NAMALWA (cell line): ENCODE measurements at regions not wholly inside any gene's neighbourhood (a gene's known extent, or its start where the extent isn't known, plus 50 kb on each side); places are given as distances from the start of the nearest gene placed in this dataset.
"Not testable (repeated sequence)": the region's sequence is repeated elsewhere in the genome, so short reads cannot be mapped to it uniquely, and the experiment has no call there.

Experiments
- DNase-seq: peaks from one replicate; pipeline ENCODE4 v3.0.0-alpha.2; 2015; ENCODE audit warnings: low spot score

DNA sequence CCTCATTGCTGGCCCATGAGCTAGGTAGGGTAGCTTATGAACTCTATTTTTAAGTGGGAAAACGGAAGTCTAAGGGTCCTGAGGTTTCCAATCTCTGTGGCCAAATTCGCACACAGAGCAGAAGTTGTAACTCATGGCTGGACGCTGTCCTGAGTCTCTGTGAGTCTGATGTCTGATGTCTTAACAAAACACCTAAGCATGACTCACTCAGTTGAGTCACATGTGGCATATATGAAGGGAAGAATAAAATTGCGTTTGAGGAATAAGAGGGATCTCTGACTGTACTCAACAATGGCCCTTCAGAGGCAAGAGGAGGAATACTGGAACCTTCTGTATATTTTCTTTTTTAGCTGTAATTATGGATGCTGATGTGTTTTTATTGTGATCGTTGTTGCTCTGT is 569.7 kb downstream of the RIT2 start:
- no peak for DNase-seq

DNA sequence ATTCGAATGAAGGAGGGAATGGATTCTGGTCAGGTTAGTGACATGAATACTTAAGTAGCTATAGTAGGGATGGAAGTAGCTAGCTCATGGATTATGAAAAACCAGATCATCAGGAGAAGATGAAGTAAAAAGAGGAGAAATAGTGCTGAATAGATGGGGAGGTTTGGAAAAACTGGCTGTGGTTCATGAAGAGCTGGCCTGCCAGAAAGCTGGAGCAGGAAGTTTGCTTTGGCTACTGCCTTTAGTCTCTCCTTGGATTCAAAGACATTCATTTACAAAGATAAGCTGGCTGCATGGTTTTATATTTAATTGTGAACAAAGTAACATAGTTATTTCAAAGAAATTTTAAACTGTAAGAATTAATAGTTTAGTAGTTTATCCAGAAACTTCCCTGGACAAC is 567.0 kb downstream of the RIT2 start:
- no peak for DNase-seq

DNA sequence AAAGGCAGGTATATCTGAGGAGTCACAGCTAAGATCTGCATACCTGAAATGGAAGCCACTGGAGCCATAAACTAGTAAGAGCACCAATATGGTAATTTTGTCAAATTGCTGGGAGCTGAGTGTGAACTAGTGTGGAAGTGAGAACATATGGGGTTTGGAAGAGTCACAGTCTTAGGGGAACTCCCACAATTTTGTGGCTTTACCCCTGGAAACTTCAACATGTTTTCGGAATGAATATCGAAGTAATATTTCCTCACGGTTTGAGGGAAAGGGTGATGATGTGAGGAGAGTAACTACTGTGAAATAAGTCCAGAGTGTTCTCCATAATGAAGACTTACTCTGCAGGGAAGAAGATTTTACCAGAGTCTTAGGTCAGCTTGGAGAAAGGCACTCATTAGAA is 565.9 kb downstream of the RIT2 start:
- no peak for DNase-seq

DNA sequence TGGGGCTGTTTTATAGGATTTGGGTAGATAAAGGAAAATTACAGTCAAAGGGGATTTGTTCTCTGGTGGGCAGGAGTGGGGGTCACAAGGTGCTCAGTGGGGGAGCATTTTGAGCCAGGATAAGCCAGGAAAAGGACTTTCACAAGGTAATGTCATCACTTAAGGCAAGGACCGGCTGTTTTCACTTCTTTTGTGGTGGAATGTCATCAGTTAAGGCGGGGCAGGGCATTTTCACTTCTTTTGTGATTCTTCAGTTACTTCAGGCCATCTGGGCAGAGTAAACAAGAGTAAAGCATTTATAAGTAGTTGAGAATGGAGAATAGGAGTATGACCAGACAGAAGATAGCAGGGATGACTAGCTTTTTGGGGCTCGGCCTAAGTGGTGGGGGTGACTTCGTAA is 562.9 kb downstream of the RIT2 start:
- DNase-seq, result not testable (repeated sequence)

DNA sequence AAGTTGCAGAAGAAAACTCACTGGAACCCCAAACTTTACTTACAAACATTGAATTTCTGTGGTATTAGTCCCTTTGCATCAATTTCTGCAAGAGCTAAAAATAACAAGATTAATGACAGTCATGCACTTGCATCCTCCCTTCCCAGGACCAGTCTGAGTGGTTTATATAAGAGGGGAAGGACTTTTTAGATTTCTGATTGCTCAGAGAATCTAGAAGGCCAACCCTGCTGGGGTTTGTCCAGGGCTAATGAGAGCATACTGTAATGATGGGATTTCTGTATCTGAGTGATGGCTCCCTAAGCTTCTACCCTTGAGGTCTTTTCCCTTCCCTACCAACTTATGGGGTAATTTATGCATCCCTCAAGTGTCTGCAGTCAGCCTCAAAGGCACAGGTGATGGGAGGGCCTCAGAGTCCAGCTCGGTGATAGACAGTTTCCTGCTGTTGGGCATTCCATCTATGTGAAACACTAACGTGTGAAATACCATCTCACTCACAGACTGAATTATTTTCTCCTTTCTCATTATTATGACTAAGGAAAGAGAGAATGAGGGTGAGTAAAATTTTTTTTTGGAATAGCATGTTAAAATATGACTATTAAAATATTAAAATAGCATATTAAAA is 556.3 kb downstream of the RIT2 start:
- DNase-seq, result no peak

DNA sequence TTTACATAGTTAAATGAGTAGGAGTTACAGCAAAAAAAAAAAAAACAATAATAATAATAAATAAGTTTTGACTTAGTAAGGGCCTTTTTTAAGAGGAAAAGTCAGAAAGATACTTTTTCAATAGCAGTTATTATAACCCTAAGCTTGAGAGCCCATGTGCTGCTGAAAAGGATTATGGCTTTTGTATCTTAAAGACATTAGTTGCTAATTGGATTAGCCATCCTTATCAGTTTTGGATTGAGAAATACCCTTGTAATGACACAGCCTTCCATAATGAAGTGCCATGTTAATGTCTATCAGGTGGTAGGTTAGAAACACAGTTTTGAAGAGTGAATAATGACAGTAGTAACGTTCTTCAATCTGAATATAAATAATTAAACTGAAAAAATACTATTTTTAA is 554.0 kb downstream of the RIT2 start:
- no peak for DNase-seq

DNA sequence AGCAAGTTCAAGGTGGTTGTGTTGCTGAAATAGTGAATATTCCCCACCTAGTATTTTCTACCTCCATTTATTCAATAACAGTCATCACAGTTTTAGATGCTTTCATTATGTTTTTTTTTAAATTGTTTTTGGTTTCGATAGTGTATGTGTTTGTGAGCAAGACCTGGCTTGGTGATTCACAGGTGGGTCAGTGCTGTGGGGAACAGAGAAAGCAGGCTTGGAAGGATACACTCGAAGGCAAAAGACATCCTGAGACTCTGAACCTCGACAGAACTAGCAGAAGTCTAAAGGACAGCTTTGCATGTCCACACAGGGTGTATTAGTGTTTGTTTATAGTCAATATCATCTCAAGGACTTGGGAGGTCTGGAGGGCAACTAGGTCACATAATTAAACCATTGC is 551.5 kb downstream of the RIT2 start:
- no peak for DNase-seq

DNA sequence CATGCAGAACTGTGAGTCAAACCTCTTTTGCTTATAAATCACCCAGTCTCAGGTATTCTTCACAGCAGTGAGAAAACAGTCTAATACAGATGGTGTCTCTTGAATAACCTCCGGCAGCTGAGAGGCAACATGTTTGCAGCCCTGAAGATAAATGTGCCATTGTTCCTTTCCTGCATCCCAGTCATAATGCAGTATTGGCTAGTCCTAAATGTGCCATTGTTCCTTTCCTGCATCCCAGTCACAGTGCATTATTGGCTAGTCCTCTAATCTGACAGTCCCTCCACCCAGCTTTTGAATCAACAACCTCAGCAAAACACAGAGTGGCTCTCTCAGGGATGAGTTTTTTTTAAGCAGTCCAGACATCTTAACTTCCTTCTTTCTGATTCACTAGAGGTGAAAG is 550.7 kb downstream of the RIT2 start:
- no peak for DNase-seq

DNA sequence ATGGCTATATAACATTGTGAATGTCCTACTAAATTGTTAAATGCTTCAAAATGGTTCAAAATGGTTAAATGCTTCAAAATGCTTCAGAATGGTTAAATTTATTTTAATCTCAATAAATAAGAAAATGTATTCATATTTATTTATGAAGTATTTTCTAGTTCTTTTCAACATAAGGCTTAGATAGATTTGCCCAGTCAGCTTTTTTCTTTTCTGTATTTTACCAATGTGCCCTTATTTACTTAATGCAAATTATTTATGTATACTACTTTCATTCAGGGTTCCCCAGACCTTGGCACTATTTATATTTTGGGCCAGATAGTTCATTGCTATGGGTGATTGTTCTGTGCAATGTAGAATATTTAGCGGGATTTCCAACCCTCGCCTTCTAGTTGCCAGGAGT is 546.7 kb downstream of the RIT2 start:
- DNase-seq, result no peak

DNA sequence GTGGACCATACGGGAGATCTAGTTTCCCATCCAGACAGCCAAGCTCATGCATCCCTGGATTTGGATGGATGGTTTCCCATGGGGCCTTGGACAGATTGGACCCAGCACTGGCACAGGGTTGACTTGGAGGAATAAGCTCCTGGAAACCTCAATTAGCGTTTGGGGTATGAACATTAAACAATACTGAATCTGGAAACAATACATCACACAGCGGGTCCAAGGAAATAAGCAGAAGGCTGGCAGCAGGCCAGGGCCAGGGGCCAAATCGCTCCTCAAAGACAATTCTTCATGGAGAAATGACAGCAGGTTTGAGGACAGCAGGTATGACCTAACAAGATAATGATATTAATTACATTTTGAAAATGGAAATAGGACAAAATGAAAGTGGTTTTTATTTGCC is 540.6 kb downstream of the RIT2 start:
- no peak for DNase-seq

DNA sequence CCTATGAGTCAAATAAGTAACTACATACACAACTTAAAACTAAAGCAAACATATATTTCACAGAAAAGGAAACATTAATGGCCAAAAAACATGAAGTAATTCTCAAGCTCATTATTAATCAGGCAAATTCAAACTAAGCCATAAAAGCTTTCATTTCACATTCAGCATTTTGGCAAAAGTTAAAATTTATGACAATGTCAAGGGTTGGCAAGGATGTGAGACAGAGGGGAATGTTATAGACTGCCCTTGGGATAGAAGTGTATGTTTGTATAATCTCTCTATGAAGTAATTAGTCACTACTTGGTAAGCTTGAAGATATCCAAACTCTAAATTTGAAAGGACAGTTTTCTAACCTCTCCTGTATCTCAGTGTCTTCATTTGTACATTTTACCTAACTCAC is 539.4 kb downstream of the RIT2 start:
- DNase-seq, result no peak

DNA sequence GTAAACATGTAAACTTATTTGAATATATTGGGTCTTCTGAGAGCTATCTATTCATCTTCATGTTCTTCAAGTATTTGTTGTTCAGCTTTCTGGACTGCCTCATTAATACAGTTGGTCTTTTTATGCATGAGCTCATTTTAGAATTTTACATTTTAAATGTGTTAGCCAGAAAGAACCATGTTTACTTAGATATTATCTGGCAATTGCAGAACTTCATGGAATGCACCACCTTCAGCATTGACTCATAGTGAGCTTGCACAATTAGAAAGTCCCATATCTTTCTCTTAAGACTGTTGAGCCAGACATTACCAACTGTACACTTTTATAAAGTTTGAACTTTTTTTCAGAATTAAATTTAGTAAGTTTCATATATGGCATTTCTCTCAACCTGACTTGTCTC is 536.7 kb downstream of the RIT2 start:
- DNase-seq, result no peak

DNA sequence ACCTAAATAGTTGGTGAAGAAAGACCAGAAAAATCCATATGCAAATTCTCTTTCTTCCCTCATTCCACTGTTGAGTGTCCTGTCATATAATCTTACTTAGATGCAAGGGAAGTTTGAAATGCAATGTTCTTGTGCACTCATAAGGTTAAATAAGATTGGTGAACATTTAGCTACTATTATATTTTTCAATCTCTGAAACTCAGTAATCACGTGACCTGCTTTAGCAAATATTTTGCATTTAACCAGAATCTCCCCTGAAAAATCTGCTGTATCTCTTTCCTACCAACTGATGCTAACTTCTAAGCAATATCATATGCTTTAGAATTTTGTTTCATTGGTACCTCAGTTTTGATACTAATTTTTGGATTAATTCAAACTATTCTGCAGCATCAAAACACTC is 533.2 kb downstream of the RIT2 start:
- DNase-seq, result no peak

DNA sequence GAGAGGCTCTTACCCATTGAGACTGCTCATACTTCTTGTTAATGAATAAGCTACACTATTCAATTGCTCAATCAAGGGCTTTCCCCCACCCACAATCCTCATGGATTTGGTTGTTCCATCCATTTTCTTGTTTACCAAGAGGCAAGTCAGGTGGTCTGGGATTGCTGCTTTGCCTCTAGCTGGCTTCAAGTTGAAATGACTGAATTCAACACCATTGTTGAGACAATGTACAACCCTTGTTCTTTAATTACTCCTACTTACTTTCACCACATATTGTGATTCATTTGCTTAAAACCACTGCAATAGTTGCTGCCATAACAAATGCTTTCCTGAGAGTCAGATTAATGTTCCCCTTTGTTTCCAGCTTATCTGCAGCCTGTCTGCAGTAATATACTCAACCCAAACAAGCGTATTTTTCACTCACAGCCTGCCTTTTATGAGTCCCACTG is 532.2 kb downstream of the RIT2 start:
- no peak for DNase-seq

DNA sequence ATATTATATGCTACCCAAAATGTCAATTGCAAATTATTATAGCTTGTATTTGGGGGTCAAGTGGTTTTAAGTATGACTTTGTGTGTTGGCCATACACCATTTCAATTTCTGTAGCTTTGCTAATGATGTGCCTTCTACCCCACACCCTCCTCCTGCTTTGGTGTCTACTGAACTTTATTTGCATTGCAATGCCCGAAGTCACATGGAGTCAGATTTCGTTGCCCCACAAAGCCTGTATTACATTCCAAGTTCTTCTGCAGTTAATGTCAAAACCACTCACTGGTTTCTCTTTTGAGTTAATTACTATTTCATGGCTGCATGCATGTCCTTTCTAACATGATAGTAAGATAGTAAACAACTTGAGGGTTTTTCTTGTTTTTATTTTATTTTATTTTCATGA is 528.9 kb downstream of the RIT2 start:
- DNase-seq, result no peak

DNA sequence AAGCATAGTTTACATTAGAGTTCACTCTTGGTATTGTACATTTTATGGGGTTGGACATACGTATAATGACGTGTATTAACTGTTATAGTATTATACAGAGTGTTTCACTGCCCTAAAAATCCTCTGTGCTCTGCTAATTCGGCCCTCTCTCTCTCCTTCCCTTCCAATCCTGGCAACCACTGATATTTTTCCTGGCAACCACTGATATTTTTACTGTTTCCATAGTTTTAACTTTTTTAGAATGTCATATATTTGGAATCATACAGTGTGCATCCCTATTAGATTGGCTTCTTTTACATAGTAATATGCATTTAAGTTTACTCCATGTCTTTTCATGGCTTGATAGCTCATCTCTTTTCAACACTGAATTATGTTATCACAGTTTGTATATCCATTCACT is 526.7 kb downstream of the RIT2 start:
- no peak for DNase-seq

DNA sequence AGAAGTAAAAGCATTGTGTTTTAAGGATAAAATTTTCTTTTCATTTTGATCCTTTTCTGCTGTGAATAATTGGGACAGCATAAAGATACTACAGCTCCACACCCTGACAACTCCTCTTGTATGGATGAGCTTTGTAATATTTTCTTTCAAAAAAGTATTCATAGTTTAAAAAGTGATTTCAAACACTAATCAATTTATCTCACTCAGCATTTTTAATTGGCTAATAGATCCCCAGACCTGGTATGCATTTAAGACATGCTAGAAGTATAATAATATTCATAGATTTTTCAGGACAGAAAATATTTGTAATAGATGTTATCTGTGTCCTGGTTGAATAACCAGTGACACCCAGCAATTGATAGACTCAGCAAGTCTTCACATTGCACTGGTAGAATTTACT is 510.7 kb downstream of the RIT2 start:
- DNase-seq, result no peak

DNA sequence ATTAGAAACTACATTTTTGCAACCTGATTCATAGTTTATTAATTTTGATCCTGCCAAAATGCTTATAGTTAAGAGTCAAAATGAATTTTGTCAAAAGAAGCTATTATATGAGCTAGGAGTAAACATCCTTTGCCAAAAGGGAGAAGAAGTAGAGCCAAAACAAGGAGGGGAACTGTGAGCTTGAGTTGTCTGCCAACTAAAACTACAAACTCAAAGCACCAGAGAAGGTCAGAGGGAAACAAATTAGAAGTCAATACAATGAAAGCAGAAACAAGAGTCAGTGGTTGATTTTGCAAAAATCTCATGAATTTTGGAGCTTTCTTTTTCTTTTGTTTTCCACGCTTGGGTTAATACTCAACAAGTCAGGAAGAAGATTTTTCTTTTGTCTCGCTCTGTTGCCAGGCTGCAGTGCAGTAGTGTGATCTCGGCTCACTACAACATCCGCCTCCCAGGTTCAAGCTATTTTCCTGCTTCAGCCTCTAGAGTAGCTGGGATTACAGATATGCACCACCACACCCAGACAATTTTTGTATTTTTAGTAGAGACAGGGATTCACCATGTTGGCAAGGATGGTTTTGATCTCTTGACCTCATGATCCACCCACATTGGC is 508.5 kb downstream of the RIT2 start:
- no peak for DNase-seq

DNA sequence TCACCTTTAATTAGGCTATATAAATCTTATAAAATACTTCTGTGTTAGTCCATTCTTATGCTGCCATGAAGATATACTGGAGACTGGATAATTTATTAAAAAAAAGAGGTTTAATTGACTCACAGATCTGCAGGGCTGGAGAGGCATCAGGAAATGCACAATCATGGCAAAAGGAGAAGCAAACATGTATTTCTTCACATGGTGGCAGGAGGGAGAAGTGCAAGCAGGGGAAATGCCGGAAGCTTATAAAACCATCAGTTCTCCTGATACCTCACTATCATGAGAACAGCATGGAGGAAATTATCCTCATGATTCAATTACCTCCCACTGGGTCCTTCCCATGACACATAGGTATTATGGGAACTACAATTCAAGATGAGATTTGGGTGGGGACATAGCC is 504.4 kb downstream of the RIT2 start:
- DNase-seq, result no peak

DNA sequence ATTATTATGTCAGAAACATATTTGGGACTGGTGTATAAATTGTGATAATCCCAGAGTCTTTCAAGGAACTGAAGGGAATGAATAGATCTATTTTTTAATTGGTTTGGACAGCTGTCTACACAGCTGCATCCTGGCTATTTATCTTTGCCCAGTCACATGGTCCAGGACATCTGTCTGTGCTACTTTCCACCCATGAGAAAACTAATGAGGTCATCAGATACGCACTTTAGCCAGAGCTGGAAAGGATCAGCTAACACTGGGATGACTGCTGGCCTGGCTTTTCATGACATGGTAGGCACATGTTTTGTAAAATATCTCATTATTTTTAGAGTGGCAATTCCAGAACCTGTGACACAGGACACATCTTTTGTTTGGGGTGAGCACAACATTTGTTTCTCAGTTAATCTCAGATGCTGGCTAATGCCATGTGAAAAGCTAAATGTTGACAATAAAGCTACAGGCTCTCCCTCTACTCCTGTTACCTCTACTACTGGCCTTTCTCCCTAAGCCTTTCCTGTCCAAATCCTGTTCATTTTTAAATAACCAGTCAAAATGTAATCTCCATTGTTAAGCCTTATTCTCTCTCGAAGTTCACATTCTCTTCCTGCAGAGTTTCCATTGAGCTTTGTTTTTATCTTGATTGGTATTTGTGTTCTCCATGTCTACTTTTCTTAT is 500.7 kb downstream of the RIT2 start:
- DNase-seq, result no peak

DNA sequence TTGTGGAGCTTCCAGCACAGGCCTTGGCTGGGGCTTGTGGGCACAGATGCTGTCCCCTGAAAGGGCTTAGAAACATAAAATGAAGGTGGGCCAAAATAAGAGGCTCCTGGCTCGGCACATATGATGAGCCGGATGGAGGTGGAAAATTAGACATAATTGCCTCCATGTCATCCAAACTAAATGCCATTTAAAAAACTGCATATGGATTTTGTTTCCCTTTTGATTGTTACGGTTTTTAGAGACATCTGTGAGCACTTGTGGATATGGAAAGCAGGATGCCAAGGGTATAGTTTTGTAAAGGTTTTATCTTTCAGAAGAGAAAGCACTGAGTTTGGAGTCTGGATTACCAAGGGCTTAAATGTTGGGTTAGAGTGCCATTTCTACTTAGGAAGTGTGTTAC is 498.3 kb downstream of the RIT2 start:
- no peak for DNase-seq

DNA sequence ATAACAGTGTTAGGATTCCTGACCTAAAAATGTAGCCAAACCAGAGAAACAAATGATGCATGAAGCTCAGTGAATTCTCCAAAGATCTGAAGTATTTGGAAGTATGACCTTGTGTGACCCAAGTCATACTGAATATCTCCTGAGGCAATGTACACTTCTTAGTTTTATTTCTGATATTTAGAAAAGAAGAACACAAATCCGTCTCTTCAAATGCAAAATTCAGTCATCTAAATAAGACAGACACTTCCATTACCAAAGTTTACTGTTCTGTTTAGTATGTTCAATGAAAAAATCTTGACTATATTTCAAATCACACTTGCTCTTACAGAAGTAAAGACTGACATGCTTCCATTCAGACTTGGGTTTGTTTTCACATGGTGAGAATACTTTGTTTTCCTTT is 495.7 kb downstream of the RIT2 start:
- no peak for DNase-seq

DNA sequence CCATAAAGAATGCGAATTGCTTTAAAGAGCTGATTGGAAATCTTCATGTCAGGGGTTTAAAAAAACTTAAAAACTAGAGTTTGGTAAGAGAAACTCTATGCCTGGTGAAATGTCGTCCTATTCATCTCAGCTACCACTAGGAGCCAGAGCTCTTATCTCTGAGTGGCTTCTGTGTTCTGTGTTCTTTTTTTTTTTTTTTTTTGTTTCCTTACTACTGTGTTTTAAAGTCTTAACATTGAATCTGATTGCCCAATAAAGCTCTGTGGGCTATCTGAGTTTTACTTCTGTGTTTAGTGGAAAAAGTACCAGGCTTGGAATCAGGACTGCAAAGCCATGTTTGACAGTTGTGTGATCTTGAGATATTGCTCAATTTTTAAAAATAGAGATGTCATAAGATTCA is 494.8 kb downstream of the RIT2 start:
- DNase-seq, result no peak

DNA sequence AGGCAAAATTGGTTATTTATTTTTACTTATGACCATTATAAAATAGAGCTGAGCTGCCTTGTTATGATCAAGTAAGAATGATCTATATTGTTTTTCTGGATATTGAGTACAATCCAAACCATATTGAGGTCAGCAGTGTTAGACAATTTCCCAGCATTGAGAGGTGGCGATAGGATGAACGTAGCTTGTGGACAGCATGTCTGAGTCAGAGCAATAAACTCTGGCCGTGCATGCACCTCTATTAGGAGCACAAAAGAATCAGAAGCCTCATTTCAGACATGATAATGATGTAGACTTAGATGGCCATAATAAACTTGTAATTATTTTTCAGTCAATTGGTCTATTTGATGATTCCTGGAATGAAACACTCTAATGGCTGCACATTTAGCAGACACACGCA is 491.6 kb downstream of the RIT2 start:
- DNase-seq, result no peak
